ENCODE measurements at regions not wholly inside any gene's neighbourhood (a gene's known extent, or its start where the extent isn't known, plus 50 kb on each side); places are given as distances from the start of the nearest gene placed in this dataset.

DNA sequence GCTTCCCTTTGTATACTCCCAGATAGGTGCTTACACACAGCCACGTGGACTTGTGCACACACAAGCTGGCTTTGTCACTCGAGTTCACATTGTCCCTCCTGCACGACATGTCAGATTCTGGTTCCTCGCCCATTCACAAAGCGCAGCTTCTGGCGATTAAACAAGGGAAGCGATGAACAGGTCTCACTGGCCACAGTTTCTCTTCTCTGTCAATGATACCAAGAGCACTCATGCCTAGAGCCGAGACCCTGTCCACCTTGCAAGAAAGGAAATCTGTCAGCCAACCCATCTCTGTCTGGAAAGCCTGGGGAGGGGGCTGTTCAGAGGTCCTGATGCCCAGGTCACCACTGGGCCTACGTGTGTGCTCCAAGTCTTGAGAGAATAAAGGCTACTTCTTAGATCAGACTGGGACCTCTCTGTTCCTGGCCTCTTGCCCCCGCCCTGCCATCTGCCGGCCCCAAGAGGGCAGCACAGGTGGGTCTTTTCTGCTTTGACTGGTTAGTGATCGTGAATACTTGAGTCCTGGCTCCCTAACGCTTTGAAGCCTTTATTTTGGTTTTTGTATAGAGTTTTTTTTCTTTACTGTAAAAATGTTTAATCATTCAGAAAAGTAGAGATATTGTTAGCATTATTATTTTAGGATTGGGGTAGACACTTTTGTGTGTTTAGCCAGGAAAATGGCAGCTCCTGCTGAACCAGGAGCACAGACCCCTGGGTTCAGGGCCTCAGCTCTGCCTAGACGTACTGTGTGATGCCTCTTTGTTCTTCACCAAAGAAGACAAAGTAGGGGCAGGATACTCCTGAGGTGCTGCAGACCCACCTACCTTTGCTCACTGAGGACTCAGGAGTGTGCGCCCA is 104.7 kb downstream of the MRM1 start:
- Mint-ChIP-seq H3K4me3 (no peak overlapping the region), H3K36me3 (no peaks in the 10 kb centered on the region), H3K27me3 (ENCODE audit: low read depth) (peaks cover 44% of the 10 kb centered on the region), H3K9me3 (no peaks in the 10 kb centered on the region), H3K27ac (no peak overlapping the region), H3K4me1 (0 out of 2 replicates have a peak, but pooled peaks cover 3% of the 10 kb centered on the region)
- ATAC-seq (peak; percentile 80), DNase-seq (ENCODE audit: low spot score) (peak; percentile 70)
- ChIA-PET CTCF (interaction anchor here (0.6 to 3.2 kb wide), 15 partner anchors 11 to 667 kb away, joined by 3 to 28 read pairs (median 7); partner anchors contain the start of gene MRM1), POLR2A (no interaction called here)
- TF ChIP-seq, protein P1, sequence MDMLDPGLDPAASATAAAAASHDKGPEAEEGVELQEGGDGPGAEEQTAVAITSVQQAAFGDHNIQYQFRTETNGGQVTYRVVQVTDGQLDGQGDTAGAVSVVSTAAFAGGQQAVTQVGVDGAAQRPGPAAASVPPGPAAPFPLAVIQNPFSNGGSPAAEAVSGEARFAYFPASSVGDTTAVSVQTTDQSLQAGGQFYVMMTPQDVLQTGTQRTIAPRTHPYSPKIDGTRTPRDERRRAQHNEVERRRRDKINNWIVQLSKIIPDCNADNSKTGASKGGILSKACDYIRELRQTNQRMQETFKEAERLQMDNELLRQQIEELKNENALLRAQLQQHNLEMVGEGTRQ (CRISPR knock-in tag; IDR thresholded peaks at IDR 0.05), result no peak
- peak; percentile 70 for TF ChIP-seq CTCF (IDR thresholded peaks at IDR 0.05)

DNA sequence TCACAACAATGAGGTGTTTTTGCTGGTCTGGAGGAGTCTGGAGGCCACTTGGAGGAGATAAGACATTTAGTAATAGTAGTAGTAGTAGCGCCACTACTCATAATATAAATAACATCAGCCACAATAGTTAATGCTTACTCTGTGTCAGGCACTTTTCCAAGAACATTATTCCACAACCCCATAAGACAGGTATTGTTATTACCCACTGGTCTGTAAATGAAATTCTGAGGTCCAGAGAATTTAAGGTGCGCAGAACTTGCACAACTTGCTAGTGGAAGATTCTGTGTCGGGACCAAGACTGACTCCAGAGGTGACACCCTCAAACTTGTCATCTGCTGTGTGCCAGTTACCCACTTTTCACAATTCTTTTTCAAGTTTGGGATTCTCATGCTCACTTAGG is 106.5 kb downstream of the MRM1 start:
- Mint-ChIP-seq H3K9me3 (no peaks in the 10 kb centered on the region), H3K27me3 (ENCODE audit: low read depth) (peaks cover 27% of the 10 kb centered on the region), H3K4me3 (no peak overlapping the region), H3K4me1 (peaks cover 9% of the 10 kb centered on the region), H3K36me3 (no peaks in the 10 kb centered on the region), H3K27ac (no peak overlapping the region)
- DNase-seq (ENCODE audit: low spot score) (no peak), ATAC-seq (no peak)
- CTCF ChIA-PET, result interaction anchor here (2.0 to 3.2 kb wide), 2 partner anchors 15 to 48 kb away, joined by 9 to 28 read pairs; no protein-coding TSS in a partner anchor
- POLR2A ChIA-PET, result no interaction called here
- TF ChIP-seq RORB (CRISPR knock-in tag; IDR thresholded peaks at IDR 0.05), result no peak
- TF ChIP-seq SMAD3 (CRISPR knock-in tag; IDR thresholded peaks at IDR 0.05; ENCODE audit: borderline replicate concordance), result no peak
- no peak for TF ChIP-seq CREM (CRISPR knock-in tag; IDR thresholded peaks at IDR 0.05)
- no peak for TF ChIP-seq ZNF416 (CRISPR knock-in tag; IDR thresholded peaks at IDR 0.05)
- TF ChIP-seq, protein P2, sequence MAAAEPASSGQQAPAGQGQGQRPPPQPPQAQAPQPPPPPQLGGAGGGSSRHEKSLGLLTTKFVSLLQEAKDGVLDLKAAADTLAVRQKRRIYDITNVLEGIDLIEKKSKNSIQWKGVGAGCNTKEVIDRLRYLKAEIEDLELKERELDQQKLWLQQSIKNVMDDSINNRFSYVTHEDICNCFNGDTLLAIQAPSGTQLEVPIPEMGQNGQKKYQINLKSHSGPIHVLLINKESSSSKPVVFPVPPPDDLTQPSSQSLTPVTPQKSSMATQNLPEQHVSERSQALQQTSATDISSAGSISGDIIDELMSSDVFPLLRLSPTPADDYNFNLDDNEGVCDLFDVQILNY (CRISPR knock-in tag; IDR thresholded peaks at IDR 0.05), result no peak
- no peak for TF ChIP-seq NFYB (CRISPR knock-in tag; conservative IDR thresholded peaks at IDR 0.05; ENCODE audit: low read depth)
- TF ChIP-seq, protein P3, sequence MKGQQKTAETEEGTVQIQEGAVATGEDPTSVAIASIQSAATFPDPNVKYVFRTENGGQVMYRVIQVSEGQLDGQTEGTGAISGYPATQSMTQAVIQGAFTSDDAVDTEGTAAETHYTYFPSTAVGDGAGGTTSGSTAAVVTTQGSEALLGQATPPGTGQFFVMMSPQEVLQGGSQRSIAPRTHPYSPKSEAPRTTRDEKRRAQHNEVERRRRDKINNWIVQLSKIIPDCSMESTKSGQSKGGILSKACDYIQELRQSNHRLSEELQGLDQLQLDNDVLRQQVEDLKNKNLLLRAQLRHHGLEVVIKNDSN (CRISPR knock-in tag; IDR thresholded peaks at IDR 0.05), result no peak
- TF ChIP-seq, protein P4, sequence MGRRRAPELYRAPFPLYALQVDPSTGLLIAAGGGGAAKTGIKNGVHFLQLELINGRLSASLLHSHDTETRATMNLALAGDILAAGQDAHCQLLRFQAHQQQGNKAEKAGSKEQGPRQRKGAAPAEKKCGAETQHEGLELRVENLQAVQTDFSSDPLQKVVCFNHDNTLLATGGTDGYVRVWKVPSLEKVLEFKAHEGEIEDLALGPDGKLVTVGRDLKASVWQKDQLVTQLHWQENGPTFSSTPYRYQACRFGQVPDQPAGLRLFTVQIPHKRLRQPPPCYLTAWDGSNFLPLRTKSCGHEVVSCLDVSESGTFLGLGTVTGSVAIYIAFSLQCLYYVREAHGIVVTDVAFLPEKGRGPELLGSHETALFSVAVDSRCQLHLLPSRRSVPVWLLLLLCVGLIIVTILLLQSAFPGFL (CRISPR knock-in tag; IDR thresholded peaks at IDR 0.05; ENCODE audit: borderline replicate concordance), result no peak
- TF ChIP-seq CTCF (IDR thresholded peaks at IDR 0.05), result no peak
- no peak for TF ChIP-seq ZNF138 (CRISPR knock-in tag; conservative IDR thresholded peaks at IDR 0.05)
- no peak for TF ChIP-seq CDX4 (CRISPR knock-in tag; IDR thresholded peaks at IDR 0.05; ENCODE audit: borderline replicate concordance)
- no peak for TF ChIP-seq MXD4 (CRISPR knock-in tag; IDR thresholded peaks at IDR 0.05; ENCODE audit: borderline replicate concordance)
- no peak for TF ChIP-seq ZNF671 (CRISPR knock-in tag; IDR thresholded peaks at IDR 0.05)
- TF ChIP-seq, protein P5, sequence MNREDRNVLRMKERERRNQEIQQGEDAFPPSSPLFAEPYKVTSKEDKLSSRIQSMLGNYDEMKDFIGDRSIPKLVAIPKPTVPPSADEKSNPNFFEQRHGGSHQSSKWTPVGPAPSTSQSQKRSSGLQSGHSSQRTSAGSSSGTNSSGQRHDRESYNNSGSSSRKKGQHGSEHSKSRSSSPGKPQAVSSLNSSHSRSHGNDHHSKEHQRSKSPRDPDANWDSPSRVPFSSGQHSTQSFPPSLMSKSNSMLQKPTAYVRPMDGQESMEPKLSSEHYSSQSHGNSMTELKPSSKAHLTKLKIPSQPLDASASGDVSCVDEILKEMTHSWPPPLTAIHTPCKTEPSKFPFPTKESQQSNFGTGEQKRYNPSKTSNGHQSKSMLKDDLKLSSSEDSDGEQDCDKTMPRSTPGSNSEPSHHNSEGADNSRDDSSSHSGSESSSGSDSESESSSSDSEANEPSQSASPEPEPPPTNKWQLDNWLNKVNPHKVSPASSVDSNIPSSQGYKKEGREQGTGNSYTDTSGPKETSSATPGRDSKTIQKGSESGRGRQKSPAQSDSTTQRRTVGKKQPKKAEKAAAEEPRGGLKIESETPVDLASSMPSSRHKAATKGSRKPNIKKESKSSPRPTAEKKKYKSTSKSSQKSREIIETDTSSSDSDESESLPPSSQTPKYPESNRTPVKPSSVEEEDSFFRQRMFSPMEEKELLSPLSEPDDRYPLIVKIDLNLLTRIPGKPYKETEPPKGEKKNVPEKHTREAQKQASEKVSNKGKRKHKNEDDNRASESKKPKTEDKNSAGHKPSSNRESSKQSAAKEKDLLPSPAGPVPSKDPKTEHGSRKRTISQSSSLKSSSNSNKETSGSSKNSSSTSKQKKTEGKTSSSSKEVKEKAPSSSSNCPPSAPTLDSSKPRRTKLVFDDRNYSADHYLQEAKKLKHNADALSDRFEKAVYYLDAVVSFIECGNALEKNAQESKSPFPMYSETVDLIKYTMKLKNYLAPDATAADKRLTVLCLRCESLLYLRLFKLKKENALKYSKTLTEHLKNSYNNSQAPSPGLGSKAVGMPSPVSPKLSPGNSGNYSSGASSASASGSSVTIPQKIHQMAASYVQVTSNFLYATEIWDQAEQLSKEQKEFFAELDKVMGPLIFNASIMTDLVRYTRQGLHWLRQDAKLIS (CRISPR knock-in tag; IDR thresholded peaks at IDR 0.05; ENCODE audit: borderline replicate concordance), result no peak
- TF ChIP-seq E2F1 (CRISPR knock-in tag; IDR thresholded peaks at IDR 0.05), result no peak
- TF ChIP-seq CREB1 (CRISPR knock-in tag; IDR thresholded peaks at IDR 0.05), result no peak

All from WTC11 (cell line).